ENCODE measurements at regions not wholly inside any gene's neighbourhood (a gene's known extent, or its start where the extent isn't known, plus 50 kb on each side); places are given as distances from the start of the nearest gene placed in this dataset.
A peak's percentile ranks its signal among the peaks of the same experiment; 100 is the strongest.

GRCh38 chr15:100760357-100760903 is 119.2 kb upstream of the ALDH1A3 start:
- no peak for TF ChIP-seq CTCF (IDR thresholded peaks at IDR 0.05; ENCODE audit: low read depth, low read length)
- DNase-seq (ENCODE audit: extremely low read depth, low read depth), result no peak

GRCh38 chr15:100761290-100761935 is 118.2 kb upstream of the ALDH1A3 start:
- no peak for DNase-seq (ENCODE audit: extremely low read depth, low read depth)
- no peak for TF ChIP-seq CTCF (IDR thresholded peaks at IDR 0.05; ENCODE audit: low read depth, low read length)

- no peak for TF ChIP-seq CTCF (IDR thresholded peaks at IDR 0.05; ENCODE audit: low read depth, low read length)
- no peak for DNase-seq (ENCODE audit: extremely low read depth, low read depth)
Measured at GRCh38 chr15:100762289-100762688, 117.3 kb upstream of the ALDH1A3 start.

- no peak for DNase-seq (ENCODE audit: extremely low read depth, low read depth)
- TF ChIP-seq CTCF (IDR thresholded peaks at IDR 0.05; ENCODE audit: low read depth, low read length), result no peak
Measured at GRCh38 chr15:100762913-100763834, 116.5 kb upstream of the ALDH1A3 start.

- DNase-seq (ENCODE audit: extremely low read depth, low read depth), result no peak
- no peak for TF ChIP-seq CTCF (IDR thresholded peaks at IDR 0.05; ENCODE audit: low read depth, low read length)
Measured at GRCh38 chr15:100763835-100764750, 115.5 kb upstream of the ALDH1A3 start.

- peak; percentile 75 for DNase-seq (ENCODE audit: extremely low read depth, low read depth)
- TF ChIP-seq CTCF (IDR thresholded peaks at IDR 0.05; ENCODE audit: low read depth, low read length), result no peak
Measured at GRCh38 chr15:100764778-100765466, 114.7 kb upstream of the ALDH1A3 start.

Data from AG09319 (cell line).